DND-41 (cell line): ENCODE measurements at regions not wholly inside any gene's neighbourhood (a gene's known extent, or its start where the extent isn't known, plus 50 kb on each side); places are given as distances from the start of the nearest gene placed in this dataset.

Source experiments
- ATAC-seq: fragments of 200-7000 bp; cut with Tn5 transposase; 3 replicates; pipeline ENCODE4 v1.9.1; 2021; ENCODE audit warnings: low read depth; ENCODE audit not compliant: insufficient read depth
- DNase-seq: peaks from one replicate; pipeline ENCODE4 v3.0.0-alpha.2; 2020
- H2AFZ ChIP-seq: 2 replicates; pipeline ENCODE4 v1.6.0; 2012; ENCODE audit warnings: low read depth, low read length
- H3K27ac ChIP-seq: 2 replicates; pipeline ENCODE4 v1.5.1; 2012; ENCODE audit warnings: low read length, inconsistent platforms
- H3K27me3 ChIP-seq: fragments of 200-600 bp; sonication (generic); 2 replicates; pipeline ENCODE4 v1.6.0; 2012; ENCODE audit warnings: low read length, mild to moderate bottlenecking, inconsistent platforms; ENCODE audit not compliant: insufficient read depth, poor library complexity
- H3K36me3 ChIP-seq: 2 replicates; pipeline ENCODE4 v1.5.1; 2012; ENCODE audit warnings: low read length, inconsistent platforms; ENCODE audit not compliant: insufficient read depth
- H3K4me1 ChIP-seq: 2 replicates; pipeline ENCODE4 v1.5.1; 2012; ENCODE audit warnings: mild to moderate bottlenecking, low read length; ENCODE audit not compliant: insufficient read depth
- H3K4me2 ChIP-seq: 2 replicates; pipeline ENCODE4 v1.6.0; 2012; ENCODE audit warnings: mild to moderate bottlenecking, moderate library complexity, low read length, inconsistent platforms; ENCODE audit not compliant: insufficient read depth
- H3K4me3 ChIP-seq, 2 experiments: fragments of 200-600 bp in 1 of 2; shearing (Covaris generic) in 1 of 2; 2 replicates each; pipeline ENCODE4 v1.5.1; 2012 to 2016; ENCODE audit warnings: inconsistent platforms in 2 of 2, low read length in 2 of 2, mild to moderate bottlenecking in 2 of 2, low read depth in 1 of 2, moderate library complexity in 1 of 2
- H3K79me2 ChIP-seq: 2 replicates; pipeline ENCODE4 v1.6.0; 2012; ENCODE audit warnings: low read length, inconsistent platforms; ENCODE audit not compliant: insufficient read depth
- H3K9ac ChIP-seq: 2 replicates; pipeline ENCODE4 v1.6.0; 2012; ENCODE audit warnings: low read depth, mild to moderate bottlenecking, inconsistent platforms, low read length, moderate library complexity
- H3K9me3 ChIP-seq: 2 replicates; pipeline ENCODE4 v1.5.1; 2012; ENCODE audit warnings: low read length, moderate library complexity, mild to moderate bottlenecking, inconsistent platforms; ENCODE audit not compliant: insufficient read depth, severe bottlenecking
- H4K20me1 ChIP-seq: 2 replicates; pipeline ENCODE4 v1.6.0; 2012; ENCODE audit warnings: low read length; ENCODE audit not compliant: insufficient read depth
- CTCF ChIP-seq: IDR thresholded peaks from 2 replicates; pipeline ENCODE4 v1.5.1; 2012; ENCODE audit warnings: borderline replicate concordance, low read length, moderate library complexity, mild to moderate bottlenecking; ENCODE audit not compliant: poor library complexity, severe bottlenecking; ENCODE audit errors: extremely low read depth
- EZH2 ChIP-seq: IDR thresholded peaks from 3 replicates; pipeline ENCODE4 v1.6.1; 2012; ENCODE audit warnings: borderline replicate concordance, low read depth, mild to moderate bottlenecking, moderate library complexity, low read length, inconsistent platforms; ENCODE audit not compliant: severe bottlenecking

GRCh38 chr5:67350185-67350584, 153.6 kb upstream of the CD180 start:
- peak overlapping the region; percentile 96 for H3K27ac ChIP-seq
- no peaks in the 10 kb centered on the region for H4K20me1 ChIP-seq
- TF ChIP-seq CTCF: peak; percentile 28
- no peak for TF ChIP-seq EZH2
- H3K4me1 ChIP-seq: peaks cover 25% of the 10 kb centered on the region
- no peaks in the 10 kb centered on the region for H3K79me2 ChIP-seq
- DNase-seq: peak; percentile 54
- peak overlapping the region; percentile 75 for H3K4me2 ChIP-seq
- H3K4me3 ChIP-seq: peak overlapping the region; percentile 19 to 56; a peak in 3 of 4 replicates
- no peaks in the 10 kb centered on the region for H3K27me3 ChIP-seq
- H3K36me3 ChIP-seq: no peaks in the 10 kb centered on the region
- peak; percentile 72 for ATAC-seq
- no peaks in the 10 kb centered on the region for H3K9me3 ChIP-seq
- H3K9ac ChIP-seq: peak overlapping the region; percentile 62
- H2AFZ ChIP-seq: peak overlapping the region; percentile 65

- no peaks in the 10 kb centered on the region for H3K36me3 ChIP-seq
- ATAC-seq: no peak
- no peak overlapping the region for H3K27ac ChIP-seq
- no peaks in the 10 kb centered on the region for H3K27me3 ChIP-seq
- H4K20me1 ChIP-seq: no peaks in the 10 kb centered on the region
- peaks cover 2% of the 10 kb centered on the region for H3K9me3 ChIP-seq
- no peak for DNase-seq
- H2AFZ ChIP-seq: no peak overlapping the region
- no peak overlapping the region for H3K9ac ChIP-seq
- no peak overlapping the region for H3K4me2 ChIP-seq
- no peak for TF ChIP-seq CTCF
- no peak for TF ChIP-seq EZH2
- H3K4me1 ChIP-seq: peaks cover 25% of the 10 kb centered on the region
- H3K79me2 ChIP-seq: no peaks in the 10 kb centered on the region
- H3K4me3 ChIP-seq: no peak overlapping the region
These were observed 151.2 kb upstream of the CD180 start for GRCh38 chr5:67347821-67348220.

- ATAC-seq: no peak
- Histone ChIP-seq H3K4me1 (peaks cover 22% of the 10 kb centered on the region), H3K79me2 (no peaks in the 10 kb centered on the region), H4K20me1 (no peaks in the 10 kb centered on the region), H3K36me3 (no peaks in the 10 kb centered on the region), H3K4me3 (no peak overlapping the region), H3K4me2 (no peak overlapping the region), H3K27ac (no peak overlapping the region), H3K9me3 (peaks cover 2% of the 10 kb centered on the region), H2AFZ (no peak overlapping the region), H3K27me3 (no peaks in the 10 kb centered on the region), H3K9ac (no peak overlapping the region)
- no peak for TF ChIP-seq EZH2
- no peak for TF ChIP-seq CTCF
- no peak for DNase-seq
These were observed 150.0 kb upstream of the CD180 start for GRCh38 chr5:67346611-67347010.

GRCh38 chr5:67344870-67345269, 148.3 kb upstream of the CD180 start:
- H2AFZ ChIP-seq: no peak overlapping the region
- ATAC-seq (no peak), DNase-seq (no peak)
- TF ChIP-seq EZH2: no peak
- no peak for TF ChIP-seq CTCF
- H3K27ac ChIP-seq: no peak overlapping the region
- H3K36me3 ChIP-seq: no peaks in the 10 kb centered on the region
- H3K9ac ChIP-seq: no peak overlapping the region
- H3K4me1 ChIP-seq: peaks cover 4% of the 10 kb centered on the region
- H3K79me2 ChIP-seq: no peaks in the 10 kb centered on the region
- H3K9me3 ChIP-seq: peaks cover 2% of the 10 kb centered on the region
- H3K4me2 ChIP-seq: no peak overlapping the region
- no peaks in the 10 kb centered on the region for H3K27me3 ChIP-seq
- H4K20me1 ChIP-seq: no peaks in the 10 kb centered on the region
- H3K4me3 ChIP-seq: no peak overlapping the region
